ENCODE measurements at regions not wholly inside any gene's neighbourhood (a gene's known extent, or its start where the extent isn't known, plus 50 kb on each side); places are given as distances from the start of the nearest gene placed in this dataset.

- H3K36me3 ChIP-seq = no peaks in the 10 kb centered on the region
- no peak overlapping the region for H3K27ac ChIP-seq
- no peaks in the 10 kb centered on the region for H3K27me3 ChIP-seq
- in situ Hi-C loops (cut with MboI; ENCODE audit: low sequenced_read_pairs in 4 of 4) (no loop called here), intact Hi-C loops (cut with DNase I; ENCODE audit: low total_unique reads) (no loop called here)
- H3K9me3 ChIP-seq = no peaks in the 10 kb centered on the region
- ATAC-seq (no peak), DNase-seq (no peak)
- no peak overlapping the region for H3K4me3 ChIP-seq
- no peak for TF ChIP-seq POLR2A (IDR thresholded peaks at IDR 0.05)
- no peak for TF ChIP-seq CTCF (IDR thresholded peaks at IDR 0.05 in 4 of 5, conservative IDR thresholded peaks at IDR 0.05 in 1 of 5)
- H3K4me1 ChIP-seq = no peaks in the 10 kb centered on the region
These were observed 327.1 kb upstream of the PRDM1 start for GRCh38 chr6:105759015-105759414.

GRCh38 chr6:105757512-105758200, 328.5 kb upstream of the PRDM1 start:
- Histone ChIP-seq H3K4me1 (no peaks in the 10 kb centered on the region), H3K9me3 (no peaks in the 10 kb centered on the region), H3K27ac (no peak overlapping the region), H3K4me3 (no peak overlapping the region), H3K36me3 (no peaks in the 10 kb centered on the region), H3K27me3 (no peaks in the 10 kb centered on the region)
- ATAC-seq (no peak), DNase-seq (no peak)
- TF ChIP-seq POLR2A (IDR thresholded peaks at IDR 0.05) (no peak), CTCF (IDR thresholded peaks at IDR 0.05 in 4 of 5, conservative IDR thresholded peaks at IDR 0.05 in 1 of 5) (no peak)
- intact Hi-C loops (cut with DNase I; ENCODE audit: low total_unique reads) = no loop called here
- in situ Hi-C loops (cut with MboI; ENCODE audit: low sequenced_read_pairs in 4 of 4) = no loop called here

GRCh38 chr6:105755885-105756284, 330.3 kb upstream of the PRDM1 start:
- TF ChIP-seq CTCF (IDR thresholded peaks at IDR 0.05 in 4 of 5, conservative IDR thresholded peaks at IDR 0.05 in 1 of 5) (no peak), POLR2A (IDR thresholded peaks at IDR 0.05) (no peak)
- ATAC-seq = no peak
- in situ Hi-C loops (cut with MboI; ENCODE audit: low sequenced_read_pairs in 4 of 4) (no loop called here), intact Hi-C loops (cut with DNase I; ENCODE audit: low total_unique reads) (no loop called here)
- Histone ChIP-seq H3K4me3 (no peak overlapping the region), H3K4me1 (no peaks in the 10 kb centered on the region), H3K27ac (no peak overlapping the region), H3K36me3 (no peaks in the 10 kb centered on the region), H3K9me3 (no peaks in the 10 kb centered on the region), H3K27me3 (no peaks in the 10 kb centered on the region)
- no peak for DNase-seq

GRCh38 chr6:105753620-105754211, 332.4 kb upstream of the PRDM1 start:
- no peaks in the 10 kb centered on the region for H3K27me3 ChIP-seq
- TF ChIP-seq CTCF (IDR thresholded peaks at IDR 0.05 in 4 of 5, conservative IDR thresholded peaks at IDR 0.05 in 1 of 5) (no peak), POLR2A (IDR thresholded peaks at IDR 0.05) (no peak)
- no peaks in the 10 kb centered on the region for H3K9me3 ChIP-seq
- H3K36me3 ChIP-seq = no peaks in the 10 kb centered on the region
- in situ Hi-C loops (cut with MboI; ENCODE audit: low sequenced_read_pairs in 4 of 4) = no loop called here
- intact Hi-C loops (cut with DNase I; ENCODE audit: low total_unique reads) = no loop called here
- DNase-seq = no peak
- no peak for ATAC-seq
- no peaks in the 10 kb centered on the region for H3K4me1 ChIP-seq
- H3K4me3 ChIP-seq = no peak overlapping the region
- H3K27ac ChIP-seq = no peak overlapping the region

Data from gastrocnemius medialis (tissue), 4 donors.